GM18502 (cell line): ENCODE measurements at regions not wholly inside any gene's neighbourhood (a gene's known extent, or its start where the extent isn't known, plus 50 kb on each side); places are given as distances from the start of the nearest gene placed in this dataset.

Source experiments
- ATAC-seq: cut with Tn5 transposase; IDR thresholded peaks from one replicate; pipeline ENCODE4 v1.9.1; 2021; ENCODE audit warnings: mild to moderate bottlenecking; ENCODE audit not compliant: unreplicated experiment, poor library complexity

GRCh38 chr4:165715989-165716388, 157.0 kb upstream of the TLL1 start:
- ATAC-seq: no peak

GRCh38 chr4:165716472-165716871, 156.6 kb upstream of the TLL1 start:
- ATAC-seq: no peak

- no peak for ATAC-seq
Measured at GRCh38 chr4:165718660-165719059, 154.4 kb upstream of the TLL1 start.

- ATAC-seq: no peak
Measured at GRCh38 chr4:165720411-165721082, 152.5 kb upstream of the TLL1 start.

- ATAC-seq: no peak
Measured at GRCh38 chr4:165721815-165722214, 151.2 kb upstream of the TLL1 start.

- ATAC-seq: no peak
Measured at GRCh38 chr4:165723051-165723795, 149.8 kb upstream of the TLL1 start.

GRCh38 chr4:165724786-165725185, 148.3 kb upstream of the TLL1 start:
- no peak for ATAC-seq

- ATAC-seq: no peak
Measured at GRCh38 chr4:165725352-165725751, 147.7 kb upstream of the TLL1 start.

- ATAC-seq: no peak
Measured at GRCh38 chr4:165726831-165727230, 146.2 kb upstream of the TLL1 start.

GRCh38 chr4:165737309-165737972, 135.6 kb upstream of the TLL1 start:
- no peak for ATAC-seq

GRCh38 chr4:165738571-165738970, 134.5 kb upstream of the TLL1 start:
- no peak for ATAC-seq

- no peak for ATAC-seq
Measured at GRCh38 chr4:165740911-165741310, 132.1 kb upstream of the TLL1 start.

- no peak for ATAC-seq
Measured at GRCh38 chr4:165743422-165743821, 129.6 kb upstream of the TLL1 start.

GRCh38 chr4:165744370-165744769, 128.7 kb upstream of the TLL1 start:
- no peak for ATAC-seq

GRCh38 chr4:165748321-165748720, 124.7 kb upstream of the TLL1 start:
- ATAC-seq: no peak

GRCh38 chr4:165751882-165752281, 121.2 kb upstream of the TLL1 start:
- no peak for ATAC-seq

GRCh38 chr4:165754664-165755063, 118.4 kb upstream of the TLL1 start:
- no peak for ATAC-seq

GRCh38 chr4:165756836-165757235, 116.2 kb upstream of the TLL1 start:
- ATAC-seq: no peak

GRCh38 chr4:165757451-165757850, 115.6 kb upstream of the TLL1 start:
- ATAC-seq: no peak

- ATAC-seq: no peak
Measured at GRCh38 chr4:165758086-165758485, 115.0 kb upstream of the TLL1 start.

GRCh38 chr4:165760182-165760581, 112.9 kb upstream of the TLL1 start:
- no peak for ATAC-seq
